Neural progenitor cell (in vitro differentiated cells): ENCODE measurements at regions not wholly inside any gene's neighbourhood (a gene's known extent, or its start where the extent isn't known, plus 50 kb on each side); places are given as distances from the start of the nearest gene placed in this dataset.

ENCODE experiments used
- DNase-seq: peaks from one replicate; pipeline ENCODE4 v3.0.0-alpha.2; 2016; ENCODE audit warnings: low spot score
- H2AFZ ChIP-seq: fragments of 200-600 bp; sonication (generic); replicated peaks from 2 replicates; pipeline ENCODE4 v1.6.1; 2016; ENCODE audit warnings: antibody characterized with exemption
- H3F3A ChIP-seq: fragments of 200-600 bp; sonication (generic); 2 replicates; pipeline ENCODE4 v1.6.1; 2016; ENCODE audit warnings: antibody characterized with exemption, low read depth
- H3K27ac ChIP-seq: fragments of 200-600 bp; sonication (generic); 2 replicates; pipeline ENCODE4 v1.5.1; 2016; ENCODE audit warnings: mild to moderate bottlenecking
- H3K27me3 ChIP-seq: fragments of 200-600 bp; sonication (generic); 2 replicates; pipeline ENCODE4 v1.6.1; 2016; ENCODE audit warnings: mild to moderate bottlenecking, moderate library complexity
- H3K36me3 ChIP-seq: fragments of 200-600 bp; sonication (generic); 2 replicates; pipeline ENCODE4 v1.5.1; 2016
- H3K4me1 ChIP-seq: fragments of 200-600 bp; sonication (generic); 2 replicates; pipeline ENCODE4 v1.6.1; 2016; ENCODE audit warnings: mixed run types
- H3K4me2 ChIP-seq: fragments of 200-600 bp; sonication (generic); 2 replicates; pipeline ENCODE4 v1.6.1; 2016
- H3K4me3 ChIP-seq: fragments of 200-600 bp; sonication (generic); 2 replicates; pipeline ENCODE4 v1.5.1; 2016
- H3K79me2 ChIP-seq: fragments of 200-600 bp; sonication (generic); 2 replicates; pipeline ENCODE4 v1.6.1; 2016; ENCODE audit warnings: low read depth
- H3K9ac ChIP-seq: fragments of 200-600 bp; sonication (generic); 2 replicates; pipeline ENCODE4 v1.6.1; 2016
- H3K9me3 ChIP-seq: fragments of 200-600 bp; sonication (generic); 2 replicates; pipeline ENCODE4 v1.5.1; 2016; ENCODE audit warnings: low read depth
- H4K20me1 ChIP-seq: fragments of 200-600 bp; sonication (generic); 2 replicates; pipeline ENCODE4 v1.6.1; 2016; ENCODE audit warnings: low read depth
- H3K27ac Mint-ChIP-seq: 3 replicates; pipeline ENCODE4 v1.8.0; 2021; ENCODE audit warnings: mixed read lengths
- H3K27me3 Mint-ChIP-seq: 2 replicates; pipeline ENCODE4 v1.8.0; 2022; ENCODE audit warnings: low read depth, mild to moderate bottlenecking, inconsistent platforms, moderate library complexity, mixed read lengths; ENCODE audit not compliant: insufficient read depth
- H3K36me3 Mint-ChIP-seq: 3 replicates; pipeline ENCODE4 v1.8.0; 2021; ENCODE audit warnings: mixed read lengths
- H3K4me1 Mint-ChIP-seq: 3 replicates; pipeline ENCODE4 v1.8.0; 2021; ENCODE audit warnings: mixed read lengths
- H3K4me3 Mint-ChIP-seq: 3 replicates; pipeline ENCODE4 v1.8.0; 2021; ENCODE audit warnings: mild to moderate bottlenecking, moderate library complexity, mixed read lengths
- H3K9me3 Mint-ChIP-seq: 3 replicates; pipeline ENCODE4 v1.8.0; 2020; ENCODE audit warnings: mixed read lengths
- EZH2 ChIP-seq: fragments of 200-600 bp; sonication (generic); IDR thresholded peaks from 2 replicates; pipeline ENCODE4 v1.6.1; 2017; ENCODE audit warnings: antibody characterized with exemption, mild to moderate bottlenecking, moderate library complexity
- EZH2phosphoT487 ChIP-seq: fragments of 200-600 bp; sonication (generic); IDR thresholded peaks from 2 replicates; pipeline ENCODE4 v1.6.1; 2017; ENCODE audit warnings: antibody characterized with exemption
- TF ChIP-seq, protein P1 (sequence below): fragments of 200-600 bp; sonication (generic); IDR thresholded peaks from 2 replicates; pipeline ENCODE4 v1.5.1; 2017; ENCODE audit warnings: antibody characterized with exemption, mild to moderate bottlenecking

DNA sequence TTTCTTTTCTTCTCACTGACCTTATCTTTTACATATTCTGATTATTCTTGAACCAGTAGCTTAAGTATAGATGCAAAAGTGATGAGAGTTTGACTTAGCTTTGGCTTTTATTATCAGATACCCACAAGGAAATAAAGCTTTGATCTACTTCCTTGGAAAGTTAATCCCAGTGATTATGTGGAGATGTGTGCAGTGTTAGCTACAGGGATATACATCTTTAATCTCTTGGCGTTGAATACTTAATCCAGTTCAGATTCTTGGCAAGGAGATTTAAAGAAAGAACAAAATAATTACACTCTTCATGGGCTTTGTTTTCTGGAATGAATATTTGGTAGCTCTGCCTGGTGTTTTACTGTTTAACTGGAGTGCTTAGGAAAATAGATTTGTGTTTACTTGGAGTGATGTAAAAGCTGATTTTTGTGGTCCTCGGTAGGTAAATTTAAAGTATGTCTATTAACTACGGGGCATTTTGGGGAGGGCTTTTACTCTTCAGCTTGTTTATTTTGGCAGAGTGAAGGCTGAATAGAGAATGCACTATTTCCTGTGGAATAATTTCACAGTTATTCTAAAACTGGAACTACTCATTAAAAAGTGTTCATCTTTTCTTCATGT lies 150.1 kb upstream of the LRIG3 start:
- Histone ChIP-seq H3K9me3 (no peaks in the 10 kb centered on the region), H4K20me1 (no peaks in the 10 kb centered on the region), H3K9ac (no peak overlapping the region), H3K27me3 (no peaks in the 10 kb centered on the region), H3K27ac (no peak overlapping the region), H3F3A (no peaks in the 10 kb centered on the region), H3K4me2 (peak overlapping the region; percentile 7), H3K79me2 (no peaks in the 10 kb centered on the region), H3K4me1 (peaks cover 15% of the 10 kb centered on the region), H3K4me3 (no peak overlapping the region), H2AFZ (peak overlapping the region; percentile 17), H3K36me3 (no peaks in the 10 kb centered on the region)
- Mint-ChIP-seq H3K27ac (peak overlapping the region; percentile 75), H3K27me3 (peaks cover 2% of the 10 kb centered on the region), H3K4me3 (no peak overlapping the region), H3K36me3 (no peaks in the 10 kb centered on the region), H3K9me3 (no peaks in the 10 kb centered on the region), H3K4me1 (peaks cover 44% of the 10 kb centered on the region)
- no peak for TF ChIP-seq EZH2phosphoT487
- no peak for TF ChIP-seq EZH2
- TF ChIP-seq, protein P1, sequence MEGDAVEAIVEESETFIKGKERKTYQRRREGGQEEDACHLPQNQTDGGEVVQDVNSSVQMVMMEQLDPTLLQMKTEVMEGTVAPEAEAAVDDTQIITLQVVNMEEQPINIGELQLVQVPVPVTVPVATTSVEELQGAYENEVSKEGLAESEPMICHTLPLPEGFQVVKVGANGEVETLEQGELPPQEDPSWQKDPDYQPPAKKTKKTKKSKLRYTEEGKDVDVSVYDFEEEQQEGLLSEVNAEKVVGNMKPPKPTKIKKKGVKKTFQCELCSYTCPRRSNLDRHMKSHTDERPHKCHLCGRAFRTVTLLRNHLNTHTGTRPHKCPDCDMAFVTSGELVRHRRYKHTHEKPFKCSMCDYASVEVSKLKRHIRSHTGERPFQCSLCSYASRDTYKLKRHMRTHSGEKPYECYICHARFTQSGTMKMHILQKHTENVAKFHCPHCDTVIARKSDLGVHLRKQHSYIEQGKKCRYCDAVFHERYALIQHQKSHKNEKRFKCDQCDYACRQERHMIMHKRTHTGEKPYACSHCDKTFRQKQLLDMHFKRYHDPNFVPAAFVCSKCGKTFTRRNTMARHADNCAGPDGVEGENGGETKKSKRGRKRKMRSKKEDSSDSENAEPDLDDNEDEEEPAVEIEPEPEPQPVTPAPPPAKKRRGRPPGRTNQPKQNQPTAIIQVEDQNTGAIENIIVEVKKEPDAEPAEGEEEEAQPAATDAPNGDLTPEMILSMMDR, result no peak
- no peak for DNase-seq

DNA sequence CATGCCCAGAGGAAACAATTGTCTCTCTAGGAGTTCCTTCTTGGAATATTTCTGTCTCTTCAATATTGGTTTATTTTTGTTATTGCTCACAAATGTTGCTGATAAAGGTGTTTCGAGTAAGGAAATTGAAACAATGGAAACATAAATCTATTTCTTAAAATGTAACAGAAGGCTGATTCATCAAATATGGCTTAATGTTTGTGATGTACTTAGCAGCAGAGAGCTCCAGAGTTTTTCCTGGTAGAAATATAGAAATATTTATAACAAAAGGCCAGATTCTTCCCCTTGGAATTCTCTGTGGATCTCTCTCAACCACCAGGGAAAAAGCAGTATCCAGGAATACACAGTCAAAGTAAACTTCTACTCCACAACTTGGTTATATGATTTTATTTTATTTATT lies 149.2 kb upstream of the LRIG3 start:
- Histone ChIP-seq H3K4me2 (no peak overlapping the region), H3K27ac (no peak overlapping the region), H3K9ac (no peak overlapping the region), H2AFZ (no peak overlapping the region), H4K20me1 (no peaks in the 10 kb centered on the region), H3K79me2 (no peaks in the 10 kb centered on the region), H3F3A (no peaks in the 10 kb centered on the region), H3K27me3 (no peaks in the 10 kb centered on the region), H3K4me3 (no peak overlapping the region), H3K9me3 (no peaks in the 10 kb centered on the region), H3K4me1 (peaks cover 15% of the 10 kb centered on the region), H3K36me3 (no peaks in the 10 kb centered on the region)
- TF ChIP-seq, protein P1, result no peak
- TF ChIP-seq EZH2, result no peak
- TF ChIP-seq EZH2phosphoT487, result no peak
- Mint-ChIP-seq H3K27ac (no peak overlapping the region), H3K9me3 (no peaks in the 10 kb centered on the region), H3K4me3 (no peak overlapping the region), H3K4me1 (peaks cover 41% of the 10 kb centered on the region), H3K36me3 (no peaks in the 10 kb centered on the region), H3K27me3 (peaks cover 2% of the 10 kb centered on the region)
- no peak for DNase-seq

DNA sequence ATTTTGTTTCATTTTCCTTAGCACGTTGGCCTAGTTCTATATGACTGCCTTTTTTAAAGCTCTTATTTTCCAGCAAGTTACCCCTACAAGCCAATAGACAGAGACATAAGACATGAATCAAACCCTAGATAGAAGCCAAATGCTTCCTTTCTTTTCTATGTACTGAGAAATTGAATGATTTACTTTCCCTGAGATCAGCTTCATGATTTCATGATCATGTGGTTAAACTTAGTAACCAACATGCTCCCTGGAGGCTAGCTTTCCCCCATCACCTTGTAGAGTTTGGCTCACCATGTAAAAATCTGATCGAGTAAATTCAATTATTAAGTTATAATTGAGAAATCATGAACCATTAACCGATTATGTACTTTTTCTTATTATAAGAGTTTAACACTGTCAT lies 148.1 kb upstream of the LRIG3 start:
- no peaks in the 10 kb centered on the region for H4K20me1 ChIP-seq
- TF ChIP-seq, protein P1, result no peak
- TF ChIP-seq EZH2phosphoT487 (no peak), EZH2 (no peak)
- no peaks in the 10 kb centered on the region for H3K9me3 ChIP-seq
- no peak for DNase-seq
- no peak overlapping the region for H3K27ac ChIP-seq
- H3K27me3 ChIP-seq, result no peaks in the 10 kb centered on the region
- peak overlapping the region; percentile 6 for H3K27ac Mint-ChIP-seq
- H3K4me3 Mint-ChIP-seq, result no peak overlapping the region
- no peaks in the 10 kb centered on the region for H3F3A ChIP-seq
- H3K9me3 Mint-ChIP-seq, result no peaks in the 10 kb centered on the region
- H3K79me2 ChIP-seq, result no peaks in the 10 kb centered on the region
- peaks cover 41% of the 10 kb centered on the region for H3K4me1 Mint-ChIP-seq
- no peaks in the 10 kb centered on the region for H3K36me3 ChIP-seq
- H3K4me2 ChIP-seq, result no peak overlapping the region
- H3K4me1 ChIP-seq, result peaks cover 15% of the 10 kb centered on the region
- no peaks in the 10 kb centered on the region for H3K27me3 Mint-ChIP-seq
- no peaks in the 10 kb centered on the region for H3K36me3 Mint-ChIP-seq
- H3K9ac ChIP-seq, result no peak overlapping the region
- H2AFZ ChIP-seq, result no peak overlapping the region
- no peak overlapping the region for H3K4me3 ChIP-seq
